Activated CD8-positive, alpha-beta T cell treated with anti-CD3 and anti-CD28 coated beads for 36 hours (primary cell): ENCODE measurements at regions not wholly inside any gene's neighbourhood (a gene's known extent, or its start where the extent isn't known, plus 50 kb on each side); places are given as distances from the start of the nearest gene placed in this dataset.

Experiments used
- ATAC-seq: fragments of 200-7000 bp; cut with Tn5 transposase; one replicate; pipeline ENCODE4 v1.10.0; 2021; ENCODE audit warnings: mild to moderate bottlenecking, moderate library complexity
- CTCF ChIA-PET: fragments of 350-600 bp; sonication (Branson Sonifier 250); formaldehyde crosslinking; loops from one replicate; lab custom pipeline; 2021; ENCODE audit warnings: antibody characterized with exemption; lab: Charles Lee
- POLR2A ChIA-PET: fragments of 350-600 bp; sonication (Branson Sonifier 250); formaldehyde crosslinking; loops from one replicate; lab custom pipeline; 2021; ENCODE audit warnings: antibody characterized with exemption; lab: Charles Lee
- DNase-seq: peaks from one replicate; pipeline ENCODE4 v3.0.0-alpha.2; 2020
- H3K27ac Mint-ChIP-seq: one replicate; pipeline ENCODE4 v1.8.0; 2021; ENCODE audit warnings: mild to moderate bottlenecking, mixed read lengths
- H3K27me3 Mint-ChIP-seq: one replicate; pipeline ENCODE4 v1.8.0; 2021; ENCODE audit warnings: mixed read lengths
- H3K36me3 Mint-ChIP-seq: one replicate; pipeline ENCODE4 v1.8.0; 2021; ENCODE audit warnings: low read depth, mixed read lengths
- H3K4me1 Mint-ChIP-seq: one replicate; pipeline ENCODE4 v1.8.0; 2021; ENCODE audit warnings: low read depth, mixed read lengths
- H3K4me3 Mint-ChIP-seq: one replicate; pipeline ENCODE4 v1.8.0; 2021; ENCODE audit warnings: mild to moderate bottlenecking, moderate library complexity, mixed read lengths
- H3K9me3 Mint-ChIP-seq: one replicate; pipeline ENCODE4 v1.8.0; 2021; ENCODE audit warnings: mixed read lengths
- intact Hi-C: fragments of 100-400 bp; cut with micrococcal nuclease; formaldehyde crosslinking; loops from one replicate; pipeline ENCODE4 v1.10.0; 2022
- TF ChIP-seq, protein P1 (sequence below): fragments of 200-600 bp; IDR thresholded peaks from one replicate; pipeline ENCODE4 v1.8.0; 2022; ENCODE audit warnings: antibody characterized with exemption, mild to moderate bottlenecking

DNA sequence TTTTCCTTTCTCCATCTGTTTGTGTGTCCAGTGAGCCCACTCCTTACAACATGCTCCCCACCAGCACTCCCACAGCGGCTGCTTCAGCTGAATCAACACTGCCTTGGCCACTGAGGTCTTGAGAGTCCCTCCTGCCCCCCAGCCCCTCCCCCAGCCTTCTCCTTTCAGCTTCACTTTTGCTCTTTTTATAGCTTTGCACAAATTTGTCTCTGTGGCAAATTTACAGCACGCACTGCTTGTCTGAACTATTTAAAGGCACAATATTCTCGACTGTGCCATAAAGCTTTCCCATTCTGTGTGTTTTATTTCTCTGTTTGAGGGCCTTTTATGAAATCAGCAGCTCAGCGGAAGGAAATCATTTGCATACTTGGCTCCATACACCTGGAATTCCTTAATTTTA, 579.3 kb downstream of the TOX3 start:
- no peak for DNase-seq
- no peaks in the 10 kb centered on the region for H3K27me3 Mint-ChIP-seq
- no peak overlapping the region for H3K4me3 Mint-ChIP-seq
- CTCF ChIA-PET: no interaction called here
- no peak for ATAC-seq
- POLR2A ChIA-PET: no interaction called here
- intact Hi-C loops: no loop called here
- H3K9me3 Mint-ChIP-seq: peaks cover 4% of the 10 kb centered on the region
- TF ChIP-seq, protein P1, sequence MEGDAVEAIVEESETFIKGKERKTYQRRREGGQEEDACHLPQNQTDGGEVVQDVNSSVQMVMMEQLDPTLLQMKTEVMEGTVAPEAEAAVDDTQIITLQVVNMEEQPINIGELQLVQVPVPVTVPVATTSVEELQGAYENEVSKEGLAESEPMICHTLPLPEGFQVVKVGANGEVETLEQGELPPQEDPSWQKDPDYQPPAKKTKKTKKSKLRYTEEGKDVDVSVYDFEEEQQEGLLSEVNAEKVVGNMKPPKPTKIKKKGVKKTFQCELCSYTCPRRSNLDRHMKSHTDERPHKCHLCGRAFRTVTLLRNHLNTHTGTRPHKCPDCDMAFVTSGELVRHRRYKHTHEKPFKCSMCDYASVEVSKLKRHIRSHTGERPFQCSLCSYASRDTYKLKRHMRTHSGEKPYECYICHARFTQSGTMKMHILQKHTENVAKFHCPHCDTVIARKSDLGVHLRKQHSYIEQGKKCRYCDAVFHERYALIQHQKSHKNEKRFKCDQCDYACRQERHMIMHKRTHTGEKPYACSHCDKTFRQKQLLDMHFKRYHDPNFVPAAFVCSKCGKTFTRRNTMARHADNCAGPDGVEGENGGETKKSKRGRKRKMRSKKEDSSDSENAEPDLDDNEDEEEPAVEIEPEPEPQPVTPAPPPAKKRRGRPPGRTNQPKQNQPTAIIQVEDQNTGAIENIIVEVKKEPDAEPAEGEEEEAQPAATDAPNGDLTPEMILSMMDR: no peak
- no peak overlapping the region for H3K27ac Mint-ChIP-seq
- no peaks in the 10 kb centered on the region for H3K4me1 Mint-ChIP-seq
- no peaks in the 10 kb centered on the region for H3K36me3 Mint-ChIP-seq

DNA sequence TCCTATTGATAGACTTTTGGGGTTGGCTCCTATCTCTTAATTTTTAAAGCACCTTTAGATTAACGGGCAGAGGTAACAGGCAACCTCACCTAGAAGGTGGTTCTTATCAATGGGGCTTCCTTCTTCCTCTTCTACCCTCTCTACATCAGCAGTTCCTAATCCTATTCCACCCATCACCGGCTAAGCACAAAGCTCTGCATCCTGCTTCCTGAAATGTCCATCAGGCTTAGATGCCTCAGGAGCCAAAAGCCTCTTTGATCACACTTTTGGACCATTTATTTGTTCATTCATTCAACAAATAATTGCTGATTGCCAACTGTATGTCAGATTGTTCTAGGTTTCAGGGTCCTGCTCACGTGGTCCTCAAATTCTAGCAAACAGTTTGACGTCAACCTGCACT, 586.0 kb downstream of the TOX3 start:
- no peaks in the 10 kb centered on the region for H3K36me3 Mint-ChIP-seq
- ATAC-seq (no peak), DNase-seq (no peak)
- TF ChIP-seq, protein P1: no peak
- H3K4me3 Mint-ChIP-seq: no peak overlapping the region
- intact Hi-C loops: no loop called here
- no peaks in the 10 kb centered on the region for H3K9me3 Mint-ChIP-seq
- no peak overlapping the region for H3K27ac Mint-ChIP-seq
- POLR2A ChIA-PET: no interaction called here
- H3K27me3 Mint-ChIP-seq: no peaks in the 10 kb centered on the region
- no peaks in the 10 kb centered on the region for H3K4me1 Mint-ChIP-seq
- CTCF ChIA-PET: no interaction called here

DNA sequence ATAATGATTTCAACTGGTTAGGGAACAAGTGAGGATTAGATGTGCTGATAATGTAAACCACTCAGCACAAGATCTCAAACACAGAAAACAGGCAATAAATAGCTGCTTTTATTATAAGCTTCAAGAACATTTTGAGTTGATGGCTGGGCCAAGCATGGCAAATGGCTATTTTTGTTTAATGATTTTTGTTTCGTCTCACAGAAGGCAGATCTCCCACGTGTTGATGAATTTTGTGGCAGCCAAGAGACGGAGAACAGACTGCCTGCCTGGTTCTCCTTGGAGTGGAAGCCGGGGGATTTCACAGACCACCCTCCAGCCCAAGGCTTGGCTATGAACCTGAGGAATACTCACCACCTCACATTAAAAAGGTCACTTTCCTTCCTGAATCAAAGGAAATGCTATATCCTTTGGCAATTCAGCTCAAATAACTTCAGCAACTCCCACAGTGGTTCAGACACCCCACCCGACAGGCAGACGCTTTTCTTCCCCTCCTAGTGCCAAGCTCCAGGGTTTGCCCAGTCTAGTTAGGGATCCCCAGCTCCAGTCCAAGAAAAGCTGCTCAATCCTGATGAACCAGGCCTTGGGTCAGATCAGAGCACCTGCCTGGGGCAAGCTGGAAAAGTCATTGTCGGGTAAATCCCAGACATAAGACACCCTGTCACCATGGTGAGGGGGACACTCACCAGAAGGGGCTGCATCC, 593.5 kb downstream of the TOX3 start:
- no peaks in the 10 kb centered on the region for H3K27me3 Mint-ChIP-seq
- H3K36me3 Mint-ChIP-seq: no peaks in the 10 kb centered on the region
- intact Hi-C loops: no loop called here
- POLR2A ChIA-PET: no interaction called here
- no peaks in the 10 kb centered on the region for H3K9me3 Mint-ChIP-seq
- CTCF ChIA-PET: no interaction called here
- no peaks in the 10 kb centered on the region for H3K4me1 Mint-ChIP-seq
- H3K27ac Mint-ChIP-seq: no peak overlapping the region
- DNase-seq (no peak), ATAC-seq (no peak)
- TF ChIP-seq, protein P1: no peak
- no peak overlapping the region for H3K4me3 Mint-ChIP-seq

DNA sequence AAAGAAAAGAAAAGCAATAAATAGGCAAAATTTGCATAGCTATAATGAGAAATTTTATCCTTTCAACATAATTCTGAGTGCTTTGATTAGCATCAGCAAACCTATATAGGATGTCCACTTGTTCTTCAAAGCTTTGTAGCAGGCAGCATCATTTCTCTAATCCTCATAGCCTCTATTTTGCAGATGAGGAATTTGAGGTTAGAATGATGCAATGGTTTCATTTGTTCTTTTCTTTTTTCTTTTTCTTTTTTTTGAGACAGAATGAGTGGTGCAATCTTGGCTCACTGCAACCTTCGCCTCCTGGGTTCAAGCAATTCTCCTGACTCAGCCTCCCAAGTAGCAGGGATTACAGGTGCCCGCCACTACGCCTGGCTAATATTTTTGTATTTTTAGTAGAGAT, 594.4 kb downstream of the TOX3 start:
- CTCF ChIA-PET: no interaction called here

DNA sequence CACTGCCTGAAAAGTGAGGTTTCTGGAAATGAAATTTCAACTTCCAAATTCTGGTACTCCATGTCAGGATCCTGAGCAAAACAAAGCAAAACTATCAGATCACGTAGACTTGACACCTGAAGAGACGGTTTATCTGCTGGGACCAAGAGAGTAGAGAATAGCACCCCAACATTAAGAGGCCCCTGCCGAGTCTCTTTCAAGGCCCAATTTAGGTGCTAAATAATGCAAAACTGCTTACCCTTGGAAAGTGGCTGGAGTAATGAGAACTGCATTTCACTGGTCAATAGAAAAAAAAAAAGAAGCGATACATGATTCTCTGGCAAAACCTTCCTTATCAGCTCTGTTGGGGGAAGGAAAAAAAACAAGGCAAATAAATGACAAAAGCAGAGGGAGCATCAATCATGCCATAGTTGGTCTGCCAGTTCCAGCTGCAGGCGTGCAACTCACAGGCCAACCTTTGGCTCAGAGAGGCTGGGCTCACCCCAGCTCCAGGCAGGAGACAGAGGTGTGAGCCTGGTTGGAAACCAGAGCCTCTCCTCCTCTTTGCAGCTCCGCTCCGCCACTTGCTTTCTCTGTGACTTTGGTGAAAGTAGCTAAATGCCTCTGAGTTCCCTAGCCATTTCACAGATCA, 595.2 kb downstream of the TOX3 start:
- Mint-ChIP-seq H3K27me3 (no peaks in the 10 kb centered on the region), H3K27ac (no peak overlapping the region), H3K4me3 (no peak overlapping the region), H3K4me1 (no peaks in the 10 kb centered on the region), H3K36me3 (no peaks in the 10 kb centered on the region), H3K9me3 (no peaks in the 10 kb centered on the region)
- intact Hi-C loops: no loop called here
- TF ChIP-seq, protein P1: no peak
- ChIA-PET POLR2A (interaction anchor here (0.6 kb wide), 1 partner anchor 8 kb away, joined by 3 read pairs; no protein-coding TSS in a partner anchor), CTCF (no interaction called here)
- DNase-seq (no peak), ATAC-seq (no peak)

More for the DNA sequence above, 594.4 kb downstream of the TOX3 start:
- TF ChIP-seq, protein P1: no peak
- H3K4me3 Mint-ChIP-seq: no peak overlapping the region
- no peaks in the 10 kb centered on the region for H3K27me3 Mint-ChIP-seq
- ATAC-seq (no peak), DNase-seq (no peak)
- H3K9me3 Mint-ChIP-seq: no peaks in the 10 kb centered on the region
- intact Hi-C loops: no loop called here
- H3K27ac Mint-ChIP-seq: no peak overlapping the region
- H3K4me1 Mint-ChIP-seq: no peaks in the 10 kb centered on the region
- POLR2A ChIA-PET: no interaction called here
- H3K36me3 Mint-ChIP-seq: no peaks in the 10 kb centered on the region
